ENCODE measurements at regions not wholly inside any gene's neighbourhood (a gene's known extent, or its start where the extent isn't known, plus 50 kb on each side); places are given as distances from the start of the nearest gene placed in this dataset.

- no peak for TF ChIP-seq CTCF (IDR thresholded peaks at IDR 0.05)
- no peak for TF ChIP-seq EZH2 (IDR thresholded peaks at IDR 0.05)
Measured at GRCh38 chr6:84597238-84597875, 167.0 kb downstream of the TBX18 start.

Measured in neural progenitor cell (in vitro differentiated cells).